ENCODE measurements at regions not wholly inside any gene's neighbourhood (a gene's known extent, or its start where the extent isn't known, plus 50 kb on each side); places are given as distances from the start of the nearest gene placed in this dataset.
"Not testable (repeated sequence)": the region's sequence is repeated elsewhere in the genome, so short reads cannot be mapped to it uniquely, and the experiment has no call there.

DNA sequence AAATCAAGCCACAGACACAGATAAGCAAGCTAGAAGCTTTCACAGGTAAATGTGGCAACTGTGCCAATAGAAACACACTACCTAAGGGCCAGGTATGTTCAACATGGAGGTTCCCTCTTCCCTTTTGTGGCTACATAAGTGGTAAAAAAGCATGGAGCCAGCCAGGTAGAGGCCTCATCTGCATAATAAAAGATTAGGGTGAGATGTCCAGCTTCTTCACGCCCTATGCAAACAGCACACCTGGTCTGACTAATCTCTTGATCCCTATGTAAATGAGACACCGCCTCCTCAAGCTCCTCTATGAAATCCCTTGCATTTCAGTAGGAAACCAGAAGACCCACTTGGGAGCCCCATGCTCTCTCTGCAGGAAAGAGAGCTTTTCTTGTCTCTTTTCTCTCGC, 282.2 kb downstream of the NEBL start:
- no peak for DNase-seq

DNA sequence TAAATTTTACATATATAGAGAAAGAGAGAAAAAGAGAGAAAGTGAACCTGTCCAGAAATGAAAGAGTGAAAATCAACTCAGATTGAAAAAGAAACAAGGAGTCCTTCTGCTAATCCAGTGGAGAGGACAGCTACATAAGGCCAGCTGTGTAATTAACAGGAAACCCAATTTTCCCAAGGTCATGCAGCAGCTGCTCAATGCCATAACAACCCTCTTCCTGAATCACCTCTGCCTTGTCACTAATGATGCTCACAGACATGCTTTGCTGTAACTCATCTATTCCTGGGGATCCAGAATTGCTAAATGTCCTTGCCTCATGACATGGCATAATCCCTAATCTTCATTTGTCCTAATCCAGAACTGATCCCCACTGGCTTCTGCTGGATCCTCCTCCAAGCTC, 288.6 kb downstream of the NEBL start:
- DNase-seq: no peak

DNA sequence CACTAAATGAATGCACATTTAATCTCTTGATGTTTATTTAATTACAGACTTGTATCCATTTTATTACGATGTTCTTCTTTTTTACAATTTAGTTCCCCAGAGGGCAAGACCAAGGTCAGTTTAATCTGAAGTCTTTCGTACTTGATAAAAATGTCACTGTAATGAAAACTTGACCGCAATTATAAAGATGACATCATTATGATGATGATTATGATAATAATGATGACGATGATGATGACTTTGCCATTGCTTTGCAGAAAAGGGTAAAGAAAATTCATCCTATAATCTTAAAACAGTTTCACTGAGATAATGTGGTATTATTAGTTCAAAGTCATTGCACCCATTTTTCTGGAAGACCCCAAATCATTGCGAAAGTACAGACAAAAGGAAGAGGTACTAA, 290.1 kb downstream of the NEBL start:
- DNase-seq: no peak

DNA sequence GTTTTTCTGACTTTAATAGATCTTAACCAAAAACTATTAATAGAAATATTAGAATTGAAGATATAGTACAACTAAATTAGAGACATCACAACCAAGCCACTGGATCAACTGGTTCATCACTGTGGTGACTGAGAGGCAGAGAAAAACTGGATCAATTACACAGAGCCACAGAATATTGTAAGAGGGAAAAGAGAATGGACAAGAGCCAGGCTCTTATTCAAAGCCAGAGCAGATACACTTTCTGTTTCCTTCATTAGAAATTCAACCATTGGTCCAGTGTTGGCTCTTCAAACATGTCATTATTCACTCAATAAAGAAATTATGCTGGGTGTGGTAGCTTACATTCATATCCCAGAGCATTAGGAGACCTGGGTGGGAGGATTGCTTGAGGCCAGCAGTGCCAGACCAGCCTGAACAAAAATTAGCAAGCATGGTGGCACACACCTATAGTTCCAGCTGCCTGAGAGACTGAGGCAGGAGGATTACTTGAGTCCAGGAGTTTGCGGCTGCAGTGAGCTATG, 295.1 kb downstream of the NEBL start:
- DNase-seq: no peak

DNA sequence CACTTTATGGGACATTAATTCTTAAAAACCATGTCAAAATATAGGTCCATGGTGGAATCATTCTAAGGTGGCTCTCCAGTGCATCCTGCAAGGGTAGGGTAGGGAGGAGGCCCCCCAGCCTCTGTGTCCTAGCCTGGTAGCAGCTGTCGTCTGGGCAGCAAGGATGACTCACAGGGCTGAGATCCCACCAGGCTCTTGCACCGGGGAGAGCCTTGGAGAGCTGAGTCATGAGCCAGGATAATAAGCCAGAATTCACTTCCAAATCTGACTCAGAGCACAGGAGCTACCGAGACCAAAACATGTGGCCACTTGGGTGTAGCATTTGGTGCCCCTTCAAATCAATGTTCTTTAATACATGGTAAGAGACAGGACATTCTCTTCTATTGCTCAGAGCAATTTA, 298.5 kb downstream of the NEBL start:
- DNase-seq: no peak

DNA sequence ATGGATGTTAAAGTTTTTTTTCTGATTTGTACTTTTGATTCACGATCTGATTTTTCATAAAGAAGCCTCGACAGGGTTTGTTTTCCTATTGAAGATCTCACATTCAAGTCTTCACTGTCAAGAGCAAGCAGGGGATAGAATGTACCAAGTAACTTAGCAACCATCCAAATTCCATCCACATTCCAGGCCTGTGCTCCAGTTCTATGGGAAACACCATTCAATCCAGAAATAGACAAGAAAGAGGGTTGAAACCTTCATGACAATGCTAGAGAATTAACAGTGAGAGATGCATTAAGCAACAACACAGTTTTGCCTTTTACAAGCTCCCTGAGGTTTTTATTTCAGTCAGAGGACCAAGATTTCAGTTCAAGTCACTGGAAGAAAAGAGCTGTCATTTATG, 300.2 kb downstream of the NEBL start:
- DNase-seq: no peak

DNA sequence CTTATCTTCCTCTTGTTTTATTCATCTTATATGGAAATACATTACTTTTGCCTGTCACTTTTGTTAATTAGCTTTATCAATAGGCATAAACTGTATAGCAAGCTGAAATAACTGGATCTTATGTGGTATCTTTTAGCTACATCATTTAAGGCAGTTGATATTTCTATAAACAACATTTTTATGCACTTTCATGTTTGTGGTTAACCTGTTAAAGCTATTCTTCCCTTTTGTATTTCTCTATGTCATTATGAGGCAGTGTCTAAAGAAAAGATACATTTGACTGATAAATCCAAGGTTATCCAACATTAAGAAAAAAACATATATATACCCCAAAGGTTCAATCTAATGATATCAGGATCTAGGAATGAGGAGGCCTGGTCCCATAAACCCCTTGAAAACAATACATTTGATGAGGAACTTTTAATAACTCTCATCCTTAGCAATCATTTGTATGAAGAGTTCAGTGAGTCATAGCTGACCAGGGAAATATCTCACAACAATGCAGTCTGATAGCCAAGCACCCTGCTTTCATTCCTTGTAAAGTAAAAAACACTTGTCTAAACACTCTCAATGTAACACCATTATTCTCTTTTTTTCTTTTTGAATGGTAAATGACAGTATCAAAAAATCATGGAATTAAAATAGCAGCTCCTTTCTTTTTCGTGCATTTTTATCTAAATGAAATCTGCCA, 300.9 kb downstream of the NEBL start:
- DNase-seq: no peak

DNA sequence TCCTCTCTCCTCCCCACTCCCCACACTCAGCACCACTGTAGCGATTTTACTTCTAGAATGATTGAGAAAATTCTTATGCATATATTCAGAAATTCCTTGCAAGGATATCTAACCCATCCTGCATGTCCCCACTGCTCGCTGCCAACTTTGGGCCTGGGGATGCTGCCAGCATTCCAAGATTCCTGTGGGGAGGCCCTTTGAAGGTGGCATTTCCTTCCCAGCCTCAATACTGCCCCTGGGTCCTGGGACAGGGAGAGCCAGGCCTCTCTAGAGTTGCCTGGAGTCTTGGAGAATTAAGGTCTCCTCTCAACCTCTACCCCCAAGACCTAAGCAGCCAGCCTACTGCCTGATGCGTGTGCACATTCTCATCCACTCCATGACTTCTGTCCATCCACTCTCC, 303.5 kb downstream of the NEBL start:
- DNase-seq: no peak

DNA sequence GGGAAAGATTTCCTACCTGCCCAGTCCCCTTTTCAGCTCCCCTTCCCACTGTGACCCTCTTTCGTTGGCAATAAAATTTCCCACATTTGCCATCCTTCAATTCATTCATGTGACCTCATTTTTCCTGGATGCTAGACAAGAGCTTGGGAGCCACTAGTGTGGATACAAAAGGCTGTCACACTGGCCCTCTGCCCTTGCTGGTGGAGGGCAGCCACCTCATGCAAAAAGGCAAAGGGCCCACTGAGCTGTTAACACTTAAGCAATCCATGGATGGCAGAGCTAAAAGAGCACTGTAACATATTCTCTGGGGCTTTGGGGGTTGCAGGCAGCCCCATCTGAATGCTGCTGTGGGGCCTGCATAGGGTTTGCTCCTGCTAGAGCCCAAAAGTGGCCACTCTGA, 315.1 kb downstream of the NEBL start:
- no peak for DNase-seq

DNA sequence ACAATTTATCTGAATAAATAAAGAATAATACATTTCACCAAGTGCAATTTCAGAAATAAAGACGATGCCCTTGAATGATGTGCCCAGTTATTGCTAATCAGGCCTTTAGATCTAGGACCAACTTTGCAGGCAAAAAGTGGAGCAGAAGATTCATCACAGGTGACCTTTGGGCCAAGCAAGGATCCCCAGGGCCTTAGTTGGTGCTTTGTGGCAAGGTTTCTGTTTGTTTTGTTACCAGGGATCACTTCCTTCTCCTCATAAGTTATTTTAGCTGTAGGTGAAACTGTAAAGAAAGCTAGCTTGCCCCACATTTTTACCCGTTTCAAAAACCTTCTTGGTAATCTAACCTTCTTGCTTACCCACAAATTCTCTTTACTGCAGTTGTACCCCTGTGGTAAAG, 323.2 kb downstream of the NEBL start:
- no peak for DNase-seq

DNA sequence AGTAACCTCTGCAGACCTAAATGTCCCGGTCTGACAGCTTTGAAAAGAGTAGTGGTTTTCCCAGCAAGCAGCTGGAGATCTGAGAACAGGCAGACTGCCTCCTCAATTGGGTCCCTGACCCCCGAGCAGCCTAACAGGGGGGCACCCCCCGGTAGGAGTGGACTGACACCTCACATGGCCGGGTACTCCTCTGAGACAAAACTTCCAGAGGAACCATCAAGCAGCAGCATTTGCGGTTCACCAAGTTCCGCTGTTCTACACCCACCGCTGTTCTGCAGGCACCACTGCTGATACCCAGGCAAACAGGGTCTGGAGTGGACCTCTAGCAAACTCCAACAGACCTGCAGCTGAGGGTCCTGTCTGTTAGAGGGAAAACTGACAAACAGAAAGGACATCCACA, 341.1 kb downstream of the NEBL start:
- DNase-seq: not testable (repeated sequence)

DNA sequence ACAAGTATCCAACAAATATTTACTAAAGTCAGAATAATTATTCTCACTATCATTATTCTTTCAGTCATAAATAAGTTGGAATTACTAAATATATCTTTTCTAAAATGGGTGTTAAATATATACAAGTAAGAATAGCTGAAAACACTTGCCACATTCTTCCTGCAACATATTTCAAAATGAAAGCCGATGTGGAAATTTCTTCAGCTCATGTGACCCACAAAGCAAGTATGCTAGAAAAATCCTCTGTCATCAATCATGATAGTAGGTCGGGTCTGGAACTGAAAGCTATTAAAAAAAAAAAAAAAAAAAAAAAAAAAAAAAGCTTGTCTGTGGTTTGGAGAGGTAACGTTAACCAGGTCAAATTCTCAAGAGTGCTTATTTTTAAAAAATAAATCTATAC, 344.7 kb downstream of the NEBL start:
- no peak for DNase-seq

DNA sequence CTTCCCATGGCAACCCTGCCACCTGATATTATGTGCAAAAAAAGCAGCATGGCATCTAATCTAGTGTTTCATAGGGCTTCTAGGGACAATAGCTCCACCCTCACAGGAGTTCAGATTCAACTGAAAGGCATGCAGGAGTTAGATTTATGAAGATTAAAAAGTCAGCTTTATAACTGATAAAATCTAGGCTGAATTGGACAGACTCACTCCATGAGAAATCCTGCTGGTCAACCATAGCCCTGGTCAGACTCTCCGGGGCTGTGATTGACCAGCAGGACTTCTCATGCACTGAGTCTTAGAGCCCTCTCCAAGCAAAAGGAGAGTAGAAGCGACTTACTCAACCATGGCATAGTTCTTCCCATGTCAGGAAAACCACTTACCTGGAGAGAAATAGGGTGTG, 345.4 kb downstream of the NEBL start:
- no peak for DNase-seq

DNA sequence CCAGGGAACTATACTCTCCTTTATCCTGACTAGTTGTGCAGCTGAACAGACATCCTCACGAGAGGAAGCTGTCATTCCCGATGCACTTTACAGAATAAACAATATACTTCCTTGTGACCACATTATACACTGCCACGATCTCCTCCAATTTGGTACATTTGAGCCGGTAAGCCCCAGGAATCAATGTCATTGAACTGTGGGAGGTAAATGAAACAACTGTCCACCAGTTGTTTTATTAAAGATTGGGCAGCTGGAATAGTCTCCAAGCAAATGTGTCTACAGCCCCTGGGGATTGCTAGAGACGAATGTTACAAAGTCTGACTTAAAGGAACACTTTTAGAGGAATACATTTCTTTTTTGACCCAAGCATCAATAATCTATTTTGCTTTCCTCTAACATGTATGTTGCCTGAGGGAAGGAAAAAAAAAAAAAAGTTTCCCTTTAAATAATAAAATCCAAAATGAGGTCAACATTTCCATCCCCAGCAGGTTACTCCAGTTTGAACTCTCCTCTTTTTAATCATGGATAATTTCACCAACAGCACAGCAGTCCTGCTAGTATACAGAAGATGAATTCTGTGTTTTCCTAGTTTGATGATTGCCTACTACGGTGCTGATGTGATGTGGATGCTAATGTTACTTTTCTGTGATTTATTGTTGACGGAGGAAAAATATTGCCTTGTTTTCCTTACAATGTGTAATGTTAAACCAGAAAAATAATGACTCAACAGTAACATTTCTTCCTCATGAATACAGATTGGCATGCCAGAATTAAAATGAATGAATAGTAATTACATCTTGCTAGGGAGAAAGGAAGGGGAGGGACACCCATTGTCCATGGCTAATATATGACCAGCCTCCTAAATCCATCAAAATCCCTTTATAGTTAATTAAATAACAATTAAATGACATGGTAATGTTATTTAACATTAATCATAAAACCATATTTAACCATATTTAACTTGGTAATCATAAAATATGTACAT, 360.9 kb downstream of the NEBL start:
- DNase-seq: no peak

DNA sequence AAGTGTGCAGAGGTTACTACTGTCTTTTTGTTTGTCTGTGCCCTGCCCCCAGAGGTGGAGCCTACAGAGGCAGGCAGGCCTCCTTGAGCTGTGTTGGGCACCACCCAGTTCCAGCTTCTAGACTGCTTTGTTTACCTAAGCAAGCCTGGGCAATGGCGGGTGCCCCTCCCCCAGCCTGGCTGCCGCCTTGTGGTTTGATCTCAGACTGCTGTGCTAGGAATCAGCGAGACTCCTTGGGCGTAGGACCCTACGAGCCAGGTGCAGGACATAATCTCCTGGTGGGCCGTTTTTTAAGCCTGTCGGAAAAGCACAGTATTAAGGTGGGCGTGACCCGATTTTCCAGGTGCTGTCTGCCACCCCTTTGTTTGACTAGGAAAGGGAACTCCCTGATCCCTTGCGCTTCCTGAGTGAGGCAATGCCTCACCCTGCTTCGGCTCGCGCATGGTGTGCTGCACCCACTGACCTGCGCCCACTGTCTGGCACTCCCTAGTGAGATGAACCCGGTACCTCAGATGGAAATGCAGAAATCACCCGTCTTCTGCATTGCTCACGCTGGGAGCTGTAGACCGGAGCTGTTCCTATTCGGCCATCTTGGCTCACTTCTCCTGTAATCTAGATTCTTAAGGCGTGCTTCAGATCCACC, 365.7 kb downstream of the NEBL start:
- not testable (repeated sequence) for DNase-seq

DNA sequence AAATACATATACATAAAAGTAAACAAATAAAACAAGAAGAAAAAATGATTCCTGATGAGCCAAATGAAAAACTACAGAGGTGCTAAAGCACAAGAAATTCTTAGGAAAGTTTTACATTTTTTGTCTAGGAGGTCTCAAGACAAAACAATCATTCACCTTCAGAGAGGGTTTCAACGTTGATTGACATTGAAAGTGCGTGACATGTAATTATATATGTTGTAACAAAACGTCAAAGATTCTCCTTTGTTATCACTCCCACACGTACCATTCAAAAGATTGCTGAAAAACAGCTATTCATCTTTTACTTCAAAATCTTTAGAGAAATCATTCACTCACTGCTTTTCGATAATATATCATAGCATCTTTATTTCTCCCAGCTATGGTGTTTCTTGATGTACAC, 375.9 kb downstream of the NEBL start:
- DNase-seq: no peak

DNA sequence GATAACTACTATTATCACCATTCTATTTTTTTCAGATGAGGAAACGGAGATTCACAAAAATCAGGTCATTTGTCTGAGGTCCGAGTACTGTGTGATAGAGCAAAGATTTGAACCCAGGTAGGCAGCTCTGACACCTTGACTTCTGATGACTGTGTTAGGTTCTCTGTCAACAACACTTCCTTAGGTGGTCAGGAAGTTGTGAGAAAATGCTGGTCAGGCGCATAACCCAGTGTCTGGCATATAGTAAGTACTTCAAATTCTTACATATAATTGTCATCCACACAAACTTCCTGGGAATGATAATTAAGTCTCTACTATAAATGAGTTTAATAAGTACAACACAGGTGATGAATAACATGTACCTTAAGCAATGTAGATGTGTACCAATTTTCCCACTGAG, 381.5 kb downstream of the NEBL start:
- no peak for DNase-seq

DNA sequence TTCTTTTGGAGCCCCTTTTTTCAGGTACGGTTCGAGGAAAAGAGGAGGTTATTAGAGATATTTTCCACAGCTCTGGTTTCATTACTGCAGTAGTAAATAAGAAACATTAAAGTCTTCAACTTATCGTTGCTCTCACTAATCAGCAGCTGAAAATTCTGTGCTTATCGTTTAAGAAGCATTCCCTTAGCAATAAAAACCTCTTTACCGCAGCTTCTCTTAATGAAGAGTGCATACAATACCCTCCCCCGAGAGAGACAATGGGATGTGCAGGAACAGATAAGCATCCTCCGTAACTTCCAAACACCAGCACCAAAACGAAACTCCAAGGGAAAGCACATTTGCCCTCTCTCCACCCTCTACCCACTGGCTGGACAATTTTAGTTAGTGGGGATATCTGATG, 384.5 kb downstream of the NEBL start:
- DNase-seq: no peak

DNA sequence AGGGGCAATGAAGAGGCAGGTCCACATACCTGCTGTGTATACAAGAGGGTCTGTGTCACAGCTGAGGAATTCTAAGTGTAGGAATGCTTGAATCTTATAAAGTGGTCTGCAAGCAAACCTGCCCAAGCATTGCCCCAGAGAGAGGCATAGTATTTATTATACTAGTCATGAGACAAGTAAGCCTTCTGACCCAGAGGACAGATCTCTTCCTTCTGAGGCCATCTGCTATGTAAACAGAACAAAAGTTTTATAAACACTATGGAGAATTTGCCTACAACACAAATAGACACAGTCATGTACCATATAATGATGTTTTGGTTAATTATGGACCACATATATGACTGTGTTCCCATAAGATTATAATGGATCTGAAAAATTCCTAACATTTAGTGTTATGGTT, 388.2 kb downstream of the NEBL start:
- no peak for DNase-seq

DNA sequence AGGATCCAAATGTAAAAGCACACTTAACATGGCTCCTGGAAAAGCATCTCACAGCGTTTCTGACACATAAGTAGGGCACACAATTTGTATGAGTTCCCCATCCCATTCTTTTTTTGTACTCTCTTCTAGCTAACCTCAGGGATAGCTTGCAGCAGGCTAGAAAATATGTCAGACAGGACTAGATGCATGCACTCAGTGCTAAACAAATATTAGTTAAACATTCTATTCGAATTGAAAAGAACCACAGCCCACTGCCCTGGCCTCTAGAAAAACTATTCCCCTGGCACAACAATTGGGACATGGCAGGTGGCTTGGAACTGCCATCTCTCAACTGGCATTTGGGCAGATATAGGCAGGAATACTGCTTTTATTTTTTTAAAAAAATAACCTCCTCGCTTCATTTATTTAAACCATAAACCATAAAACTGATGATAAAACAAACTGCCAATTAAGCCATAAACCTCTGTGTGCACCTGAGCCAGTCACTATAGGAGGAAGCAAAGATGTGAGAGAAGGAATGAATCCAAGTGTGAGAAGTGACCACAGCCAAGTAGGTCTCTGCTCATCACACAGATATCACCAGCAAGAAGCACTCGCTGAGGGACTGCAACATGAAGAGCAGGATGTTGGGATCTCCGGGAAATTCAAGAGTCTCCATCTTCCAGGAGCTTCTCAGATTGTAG, 394.1 kb downstream of the NEBL start:
- no peak for DNase-seq

DNA sequence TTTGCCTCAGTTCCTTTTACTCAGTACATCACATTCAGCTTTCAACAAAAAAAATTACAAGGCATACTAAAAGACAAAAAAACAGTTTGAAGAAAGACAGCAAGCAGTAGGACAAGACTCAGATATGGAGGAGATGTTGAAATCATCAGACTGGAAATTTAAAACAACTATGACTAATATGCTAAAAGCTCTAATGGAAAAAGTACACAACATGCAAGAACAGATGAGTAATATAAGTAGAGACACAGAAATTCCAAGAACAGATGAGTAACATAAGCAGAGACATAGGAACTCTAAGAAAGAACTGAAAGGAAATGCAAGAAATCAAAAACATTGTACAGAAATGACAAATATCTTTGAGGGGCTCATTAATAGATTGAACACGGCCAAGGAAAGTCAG, 402.6 kb downstream of the NEBL start:
- DNase-seq: no peak

DNA sequence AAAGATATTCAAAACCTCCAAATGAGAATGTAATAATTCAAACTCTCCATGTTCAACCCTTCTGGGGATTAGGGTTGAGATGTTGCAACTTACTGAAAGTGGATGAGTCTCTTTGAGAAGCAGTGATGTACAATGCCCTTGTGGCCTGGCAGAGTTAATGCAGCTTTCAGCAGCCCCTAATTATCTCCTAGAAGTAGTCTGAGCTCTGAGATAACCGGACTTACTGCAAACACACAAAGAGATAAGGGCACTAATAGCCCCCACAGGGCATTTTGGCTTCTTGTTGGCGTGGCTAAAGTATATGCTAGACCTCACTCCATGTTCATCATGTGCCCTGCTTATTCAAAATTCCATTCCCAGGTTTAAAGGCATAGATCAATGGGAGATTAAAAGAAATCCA, 404.7 kb downstream of the NEBL start:
- DNase-seq: no peak

DNA sequence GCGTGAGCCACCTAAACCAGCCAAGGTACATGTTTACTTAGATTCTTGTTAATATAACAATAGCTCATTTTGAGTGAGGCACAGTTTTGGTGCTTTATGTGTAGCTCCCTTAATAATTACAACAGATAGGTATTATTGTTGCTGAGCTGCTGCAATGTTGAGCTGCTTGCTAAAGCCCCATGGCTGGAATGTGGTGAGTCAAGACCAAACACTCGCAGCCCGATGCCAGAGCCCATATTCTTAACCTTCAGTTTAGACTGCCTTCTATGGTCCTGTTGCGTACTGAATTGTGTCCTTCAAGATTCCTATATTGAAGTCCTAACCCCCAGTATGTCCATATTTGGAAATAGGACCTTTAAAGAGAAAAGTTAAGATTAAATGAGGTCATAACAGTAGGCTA, 407.1 kb downstream of the NEBL start:
- no peak for DNase-seq

Measured in GF-D8 (cell line).